ENCODE measurements at regions not wholly inside any gene's neighbourhood (a gene's known extent, or its start where the extent isn't known, plus 50 kb on each side); places are given as distances from the start of the nearest gene placed in this dataset.

- Mint-ChIP-seq H3K27ac (no peak overlapping the region), H3K4me3 (no peak overlapping the region), H3K27me3 (no peaks in the 10 kb centered on the region), H3K9me3 (peaks cover 7 to 8% of the 10 kb centered on the region in 2 donors), H3K36me3 (ENCODE audit: insufficient read depth) (no peaks in the 10 kb centered on the region), H3K4me1 (ENCODE audit: low read depth in 2 of 2) (no peaks in the 10 kb centered on the region)
- DNase-seq, result no peak
- ATAC-seq (replicated peaks), result no peak
Observed at GRCh38 chr4:12576409-12576808, 907.7 kb downstream of the RAB28 start.

GRCh38 chr4:12573716-12574115 is 910.4 kb downstream of the RAB28 start:
- H3K4me3 Mint-ChIP-seq, result no peak overlapping the region
- H3K9me3 Mint-ChIP-seq, result peaks cover 5 to 7% of the 10 kb centered on the region in 2 donors
- H3K4me1 Mint-ChIP-seq (ENCODE audit: low read depth in 2 of 2), result no peaks in the 10 kb centered on the region
- no peak overlapping the region for H3K27ac Mint-ChIP-seq
- ATAC-seq (replicated peaks) (no peak), DNase-seq (no peak)
- H3K27me3 Mint-ChIP-seq, result no peaks in the 10 kb centered on the region
- no peaks in the 10 kb centered on the region for H3K36me3 Mint-ChIP-seq (ENCODE audit: insufficient read depth)

DNA sequence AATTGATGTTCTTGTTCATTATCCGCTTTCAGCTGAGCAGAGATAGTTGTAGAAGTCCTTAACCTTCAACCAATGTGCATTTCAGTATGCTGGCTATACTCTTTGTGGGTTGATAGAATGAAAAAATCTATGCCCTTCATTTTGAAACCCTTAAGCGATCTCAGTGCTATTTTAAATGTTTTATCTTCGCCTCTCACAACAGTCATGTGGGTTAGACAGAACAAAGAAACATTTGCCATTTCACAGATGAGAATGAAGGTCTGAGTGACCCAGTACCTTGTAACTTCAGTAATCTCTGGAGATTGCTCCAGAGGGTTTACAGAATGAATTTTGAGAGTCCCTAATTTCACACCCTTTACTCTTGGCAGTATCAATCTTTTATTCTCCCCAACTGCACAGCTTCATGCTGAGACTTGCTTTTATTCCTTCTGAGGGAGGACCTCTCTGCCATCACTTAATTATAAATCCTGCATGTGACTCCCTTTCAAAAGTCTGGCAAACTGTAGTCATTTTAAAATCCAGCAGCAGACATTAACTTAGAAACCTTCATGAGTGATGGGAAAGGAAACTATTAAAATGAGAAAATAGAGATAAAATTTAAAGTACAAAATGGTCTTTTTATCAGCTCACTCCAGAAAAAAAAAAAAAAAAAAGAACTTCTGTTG is 921.5 kb downstream of the RAB28 start:
- H3K27ac Mint-ChIP-seq, result no peak overlapping the region
- no peaks in the 10 kb centered on the region for H3K27me3 Mint-ChIP-seq
- no peaks in the 10 kb centered on the region for H3K4me1 Mint-ChIP-seq (ENCODE audit: low read depth in 2 of 2)
- ATAC-seq (replicated peaks), result no peak
- no peak for DNase-seq
- H3K4me3 Mint-ChIP-seq, result no peak overlapping the region
- H3K9me3 Mint-ChIP-seq, result peaks cover 0 to 4% of the 10 kb centered on the region in 2 donors
- no peaks in the 10 kb centered on the region for H3K36me3 Mint-ChIP-seq (ENCODE audit: insufficient read depth)

DNA sequence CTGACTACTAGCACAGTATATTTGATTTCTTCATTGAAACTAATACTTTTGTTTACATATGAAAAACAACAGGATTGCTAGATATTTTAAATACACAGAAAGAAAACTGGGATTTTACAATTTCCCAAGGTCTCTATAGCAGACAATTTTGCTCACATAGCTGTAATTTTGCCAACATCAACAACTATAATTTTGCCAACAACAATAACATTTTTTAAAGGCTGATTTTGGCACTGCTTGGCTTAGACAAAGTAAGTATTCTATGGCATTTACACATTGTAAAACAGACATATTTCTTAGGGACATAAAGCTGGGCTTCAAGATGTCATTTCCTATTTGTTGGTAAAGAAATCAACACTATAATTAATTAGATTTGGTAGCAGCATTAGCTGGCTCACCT is 922.1 kb downstream of the RAB28 start:
- no peaks in the 10 kb centered on the region for H3K27me3 Mint-ChIP-seq
- no peak for ATAC-seq (replicated peaks)
- H3K27ac Mint-ChIP-seq, result no peak overlapping the region
- no peaks in the 10 kb centered on the region for H3K4me1 Mint-ChIP-seq (ENCODE audit: low read depth in 2 of 2)
- no peak for DNase-seq
- H3K9me3 Mint-ChIP-seq, result peaks cover 0 to 4% of the 10 kb centered on the region in 2 donors
- H3K4me3 Mint-ChIP-seq, result no peak overlapping the region
- H3K36me3 Mint-ChIP-seq (ENCODE audit: insufficient read depth), result no peaks in the 10 kb centered on the region

- ATAC-seq (replicated peaks), result no peak
- Mint-ChIP-seq H3K4me1 (ENCODE audit: low read depth in 2 of 2) (no peaks in the 10 kb centered on the region), H3K27me3 (no peaks in the 10 kb centered on the region), H3K27ac (no peak overlapping the region), H3K4me3 (no peak overlapping the region), H3K36me3 (ENCODE audit: insufficient read depth) (no peaks in the 10 kb centered on the region), H3K9me3 (peaks cover 4 to 8% of the 10 kb centered on the region in 2 donors)
- no peak for DNase-seq
Observed at GRCh38 chr4:12555011-12555410, 929.1 kb downstream of the RAB28 start.

DNA sequence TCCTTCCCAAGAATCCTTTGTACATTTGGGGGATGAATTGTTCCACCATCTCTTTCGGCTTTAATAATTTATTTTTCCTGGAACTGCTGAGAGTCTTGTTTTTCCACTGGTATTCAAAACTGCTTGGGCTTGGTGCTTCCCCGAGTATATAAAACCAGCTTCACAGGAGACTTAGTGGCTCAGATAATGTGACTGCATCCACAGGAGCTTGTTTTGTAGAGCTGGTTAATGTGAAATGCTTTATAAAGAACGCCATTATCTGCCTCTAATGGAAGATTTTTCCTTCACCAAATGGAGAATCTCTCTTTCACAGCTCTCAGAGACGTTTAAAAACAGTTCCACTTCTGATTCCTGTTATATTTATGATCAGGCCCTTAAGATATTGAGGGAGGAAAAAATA is 935.5 kb downstream of the RAB28 start:
- Mint-ChIP-seq H3K9me3 (peaks cover 2 to 12% of the 10 kb centered on the region in 2 donors), H3K27me3 (no peaks in the 10 kb centered on the region), H3K27ac (no peak overlapping the region), H3K4me3 (no peak overlapping the region), H3K4me1 (ENCODE audit: low read depth in 2 of 2) (no peaks in the 10 kb centered on the region), H3K36me3 (ENCODE audit: insufficient read depth) (no peaks in the 10 kb centered on the region)
- DNase-seq (no peak), ATAC-seq (replicated peaks) (no peak)

GRCh38 chr4:12545812-12546211 is 938.3 kb downstream of the RAB28 start:
- H3K4me3 Mint-ChIP-seq, result no peak overlapping the region
- H3K9me3 Mint-ChIP-seq, result peaks cover 2 to 5% of the 10 kb centered on the region in 2 donors
- ATAC-seq (replicated peaks) (no peak), DNase-seq (no peak)
- no peaks in the 10 kb centered on the region for H3K27me3 Mint-ChIP-seq
- H3K36me3 Mint-ChIP-seq (ENCODE audit: insufficient read depth), result no peaks in the 10 kb centered on the region
- no peak overlapping the region for H3K27ac Mint-ChIP-seq
- H3K4me1 Mint-ChIP-seq (ENCODE audit: low read depth in 2 of 2), result no peaks in the 10 kb centered on the region

GRCh38 chr4:12538162-12538561 is 946.0 kb downstream of the RAB28 start:
- Mint-ChIP-seq H3K9me3 (peaks cover 4 to 16% of the 10 kb centered on the region in 2 donors), H3K27ac (no peak overlapping the region), H3K4me3 (no peak overlapping the region), H3K27me3 (no peaks in the 10 kb centered on the region), H3K36me3 (ENCODE audit: insufficient read depth) (no peaks in the 10 kb centered on the region), H3K4me1 (ENCODE audit: low read depth in 2 of 2) (no peaks in the 10 kb centered on the region)
- no peak for ATAC-seq (replicated peaks)
- DNase-seq, result no peak

GRCh38 chr4:12534684-12535083 is 949.5 kb downstream of the RAB28 start:
- peaks cover 7 to 13% of the 10 kb centered on the region in 2 donors for H3K9me3 Mint-ChIP-seq
- H3K4me1 Mint-ChIP-seq (ENCODE audit: low read depth in 2 of 2), result no peaks in the 10 kb centered on the region
- no peak overlapping the region for H3K4me3 Mint-ChIP-seq
- ATAC-seq (replicated peaks), result no peak
- no peaks in the 10 kb centered on the region for H3K36me3 Mint-ChIP-seq (ENCODE audit: insufficient read depth)
- no peak overlapping the region for H3K27ac Mint-ChIP-seq
- no peak for DNase-seq
- H3K27me3 Mint-ChIP-seq, result no peaks in the 10 kb centered on the region

DNA sequence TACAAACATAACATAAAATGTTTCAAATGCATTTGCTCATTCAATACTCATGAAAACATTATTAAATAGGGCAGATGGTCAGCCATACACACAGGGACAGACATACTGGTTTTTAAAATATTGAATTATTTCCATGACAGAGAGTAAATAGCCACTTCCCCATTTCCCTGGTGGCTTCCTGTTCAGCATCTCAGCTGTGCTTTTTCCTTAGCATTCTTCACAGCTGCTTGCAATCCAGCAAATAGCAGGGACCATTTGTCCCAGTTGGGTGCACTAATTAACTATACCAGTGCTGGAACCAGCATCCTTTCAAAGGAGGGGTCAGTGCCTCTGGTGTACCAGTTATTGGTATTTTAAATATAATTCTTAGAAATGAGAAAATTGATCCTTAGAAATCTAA is 964.7 kb downstream of the RAB28 start:
- peaks cover 14 to 28% of the 10 kb centered on the region in 2 donors for H3K9me3 Mint-ChIP-seq
- H3K36me3 Mint-ChIP-seq (ENCODE audit: insufficient read depth), result no peaks in the 10 kb centered on the region
- H3K4me3 Mint-ChIP-seq, result no peak overlapping the region
- no peaks in the 10 kb centered on the region for H3K27me3 Mint-ChIP-seq
- no peaks in the 10 kb centered on the region for H3K4me1 Mint-ChIP-seq (ENCODE audit: low read depth in 2 of 2)
- no peak overlapping the region for H3K27ac Mint-ChIP-seq
- ATAC-seq (replicated peaks) (no peak), DNase-seq (no peak)

DNA sequence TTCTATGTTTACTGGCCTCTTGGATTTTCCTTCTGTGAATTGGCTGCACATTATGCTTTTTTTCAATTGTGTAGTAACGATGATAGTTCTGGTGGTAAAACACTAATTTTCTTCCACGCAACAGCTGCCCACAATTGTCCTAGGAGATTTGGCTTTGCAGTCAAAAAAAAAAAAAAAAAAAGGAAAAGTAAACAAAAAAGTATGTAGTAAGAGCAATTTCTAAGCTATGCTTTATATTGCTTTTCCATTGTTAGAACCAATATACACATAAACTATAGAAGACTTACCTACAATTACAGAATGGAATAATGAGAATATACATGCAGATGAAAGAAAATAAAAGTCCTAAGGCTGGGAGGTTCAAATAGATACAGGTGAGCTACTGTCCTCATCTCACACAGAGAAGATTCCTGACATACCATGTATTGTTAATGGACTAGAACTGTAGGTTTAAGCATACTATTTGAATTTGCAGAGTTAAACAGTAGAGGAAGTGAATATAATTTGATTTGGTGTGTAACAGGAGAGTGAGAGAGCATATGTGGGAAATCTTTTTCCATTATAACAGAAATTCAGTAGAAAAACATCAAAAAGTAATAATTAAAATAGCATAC is 976.2 kb downstream of the RAB28 start:
- Mint-ChIP-seq H3K27ac (no peak overlapping the region), H3K27me3 (no peaks in the 10 kb centered on the region), H3K4me1 (ENCODE audit: low read depth in 2 of 2) (no peaks in the 10 kb centered on the region), H3K9me3 (peaks cover 2 to 4% of the 10 kb centered on the region in 2 donors), H3K36me3 (ENCODE audit: insufficient read depth) (no peaks in the 10 kb centered on the region), H3K4me3 (no peak overlapping the region)
- ATAC-seq (replicated peaks), result no peak
- no peak for DNase-seq

- no peak for DNase-seq
- H3K27ac Mint-ChIP-seq, result no peak overlapping the region
- H3K27me3 Mint-ChIP-seq, result no peaks in the 10 kb centered on the region
- no peak overlapping the region for H3K4me3 Mint-ChIP-seq
- peaks cover 2 to 12% of the 10 kb centered on the region in 2 donors for H3K9me3 Mint-ChIP-seq
- no peak for ATAC-seq (replicated peaks)
- H3K4me1 Mint-ChIP-seq (ENCODE audit: low read depth in 2 of 2), result no peaks in the 10 kb centered on the region
- no peaks in the 10 kb centered on the region for H3K36me3 Mint-ChIP-seq (ENCODE audit: insufficient read depth)
Observed at GRCh38 chr4:12500409-12500808, 983.7 kb downstream of the RAB28 start.

DNA sequence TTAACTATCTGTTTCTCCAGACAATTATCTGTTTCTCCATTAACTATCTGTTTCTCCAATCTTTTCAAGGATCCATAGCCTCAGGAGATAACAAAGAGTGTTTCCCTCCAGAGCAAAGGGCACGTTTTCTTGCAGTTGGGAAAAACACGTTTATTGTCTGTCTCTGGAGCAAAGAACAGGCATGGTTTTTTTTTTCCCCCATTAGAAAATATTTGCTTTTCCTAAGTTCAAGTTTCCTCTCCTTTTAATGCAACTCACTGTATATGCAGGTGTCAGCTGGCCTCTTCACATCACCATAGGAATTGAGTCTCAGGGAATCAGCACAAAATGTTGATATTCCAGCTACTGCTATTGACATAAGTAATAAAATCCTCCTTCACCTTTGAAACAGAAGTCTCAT is 984.4 kb downstream of the RAB28 start:
- no peaks in the 10 kb centered on the region for H3K36me3 Mint-ChIP-seq (ENCODE audit: insufficient read depth)
- H3K27me3 Mint-ChIP-seq, result no peaks in the 10 kb centered on the region
- ATAC-seq (replicated peaks) (no peak), DNase-seq (no peak)
- no peaks in the 10 kb centered on the region for H3K4me1 Mint-ChIP-seq (ENCODE audit: low read depth in 2 of 2)
- no peak overlapping the region for H3K4me3 Mint-ChIP-seq
- H3K9me3 Mint-ChIP-seq, result peaks cover 4 to 12% of the 10 kb centered on the region in 2 donors
- no peak overlapping the region for H3K27ac Mint-ChIP-seq

DNA sequence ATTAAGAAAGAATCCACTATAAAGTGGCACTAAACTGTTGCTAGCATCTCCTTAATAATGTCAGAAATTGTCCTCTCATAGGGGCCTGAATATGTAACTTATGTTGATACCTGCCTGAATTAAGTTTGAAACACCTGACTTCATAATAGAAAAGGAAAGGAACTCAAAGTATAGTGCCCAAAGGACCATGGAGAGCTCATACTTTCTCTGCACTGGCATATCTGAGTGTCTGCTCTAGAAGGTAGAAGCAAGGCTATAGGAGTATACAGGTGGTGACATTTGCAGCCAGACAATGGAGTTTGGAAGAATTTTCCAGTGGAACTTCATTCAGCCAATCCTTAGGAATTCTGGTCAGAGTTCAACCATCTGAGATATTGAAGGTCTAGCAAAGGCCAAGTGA is 988.9 kb downstream of the RAB28 start:
- no peak overlapping the region for H3K4me3 Mint-ChIP-seq
- no peak for ATAC-seq (replicated peaks)
- no peak overlapping the region for H3K27ac Mint-ChIP-seq
- no peak for DNase-seq
- H3K36me3 Mint-ChIP-seq (ENCODE audit: insufficient read depth), result no peaks in the 10 kb centered on the region
- H3K9me3 Mint-ChIP-seq, result peaks cover 2 to 16% of the 10 kb centered on the region in 2 donors
- no peaks in the 10 kb centered on the region for H3K27me3 Mint-ChIP-seq
- H3K4me1 Mint-ChIP-seq (ENCODE audit: low read depth in 2 of 2), result no peaks in the 10 kb centered on the region
